Tibial artery (tissue), 4 donors: ENCODE measurements at regions not wholly inside any gene's neighbourhood (a gene's known extent, or its start where the extent isn't known, plus 50 kb on each side); places are given as distances from the start of the nearest gene placed in this dataset.
A peak's percentile ranks its signal among the peaks of the same experiment; 100 is the strongest.

ENCODE experiments used
- DNase-seq, 2 donors: peaks; one replicate each; pipeline ENCODE4 v3.0.0-alpha.2; 2019
- H3K27ac ChIP-seq, 2 donors: fragments of 200-600 bp; sonication (generic) in 1 of 2; 1 replicate in 1 of 2; 2 replicates in 1 of 2; pipeline ENCODE4 v1.5.1; 2018 to 2019; ENCODE audit warnings: mild to moderate bottlenecking in 1 of 2
- H3K27me3 ChIP-seq, 2 donors: fragments of 200-600 bp; sonication (generic) in 1 of 2; one replicate each; pipeline versions ENCODE4 v1.5.1 to v1.6.0; 2016 to 2019
- H3K36me3 ChIP-seq, 3 donors: fragments of 200-600 bp; sonication (generic) in 2 of 3; one replicate each; pipeline ENCODE4 v1.5.1; 2016 to 2019; ENCODE audit warnings: mild to moderate bottlenecking in 2 of 3
- H3K4me1 ChIP-seq, 4 donors: fragments of 200-600 bp; sonication (generic) in 2 of 4; 1 replicate in 3 of 4; 2 replicates in 1 of 4; pipeline ENCODE4 v1.5.1; 2016 to 2019
- H3K4me3 ChIP-seq, 2 donors: fragments of 200-600 bp; sonication (generic) in 1 of 2; 1 replicate in 1 of 2; 2 replicates in 1 of 2; pipeline ENCODE4 v1.5.1; 2018 to 2019; ENCODE audit warnings: mild to moderate bottlenecking in 2 of 2
- H3K9me3 ChIP-seq, 3 donors: fragments of 200-600 bp; sonication (generic) in 1 of 3; one replicate each; pipeline ENCODE4 v1.5.1; 2016 to 2019
- intact Hi-C: fragments of 100-400 bp; cut with DNase I; formaldehyde crosslinking; loops from one replicate; pipeline ENCODE4 v1.15.0; 2023; ENCODE audit warnings: low total_unique reads
- TF ChIP-seq, protein P1 (sequence below), 2 experiments: fragments of 200-600 bp in 1 of 2; fragments of 450-650 bp in 1 of 2; IDR thresholded peaks; one replicate each; pipeline ENCODE4 v1.5.1; 2017 to 2019; ENCODE audit warnings: antibody characterized with exemption in 2 of 2, mild to moderate bottlenecking in 1 of 2, moderate library complexity in 1 of 2

DNA sequence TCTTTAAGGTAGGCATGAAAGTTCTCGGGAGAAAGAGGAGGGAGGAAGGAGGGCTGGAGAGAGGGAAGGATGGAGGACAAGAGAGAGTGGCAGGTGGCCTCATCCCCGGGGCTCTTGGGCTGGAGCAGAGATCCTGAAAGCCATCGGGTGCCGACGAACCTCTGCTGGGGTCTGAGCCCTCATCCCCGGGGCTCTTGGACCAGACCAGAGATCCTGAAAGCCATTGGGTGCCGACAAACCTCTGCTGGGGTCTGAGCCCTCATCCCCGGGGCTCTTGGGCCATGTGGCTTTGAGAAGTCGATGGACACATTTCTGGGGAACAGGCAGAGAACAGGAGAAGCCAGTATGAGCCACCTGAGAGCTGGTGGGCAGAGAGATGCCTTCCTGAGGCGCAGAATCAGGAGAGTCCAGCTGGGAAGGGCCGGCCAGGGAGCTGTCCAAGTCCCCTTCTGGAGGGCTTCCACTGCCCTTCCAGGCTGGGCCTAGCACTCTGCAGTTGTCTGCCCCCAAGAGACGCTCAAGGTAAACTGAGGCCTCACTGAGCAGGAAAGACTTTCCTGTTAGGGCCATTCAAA is 1398.1 kb downstream of the BRD1 start:
- Histone ChIP-seq H3K9me3 (no peaks in the 10 kb centered on the region), H3K27me3 (peaks cover 0 to 28% of the 10 kb centered on the region in 2 donors), H3K36me3 (no peaks in the 10 kb centered on the region), H3K4me3 (no peak overlapping the region), H3K27ac (no peak overlapping the region), H3K4me1 (no peaks in the 10 kb centered on the region)
- TF ChIP-seq, protein P1, sequence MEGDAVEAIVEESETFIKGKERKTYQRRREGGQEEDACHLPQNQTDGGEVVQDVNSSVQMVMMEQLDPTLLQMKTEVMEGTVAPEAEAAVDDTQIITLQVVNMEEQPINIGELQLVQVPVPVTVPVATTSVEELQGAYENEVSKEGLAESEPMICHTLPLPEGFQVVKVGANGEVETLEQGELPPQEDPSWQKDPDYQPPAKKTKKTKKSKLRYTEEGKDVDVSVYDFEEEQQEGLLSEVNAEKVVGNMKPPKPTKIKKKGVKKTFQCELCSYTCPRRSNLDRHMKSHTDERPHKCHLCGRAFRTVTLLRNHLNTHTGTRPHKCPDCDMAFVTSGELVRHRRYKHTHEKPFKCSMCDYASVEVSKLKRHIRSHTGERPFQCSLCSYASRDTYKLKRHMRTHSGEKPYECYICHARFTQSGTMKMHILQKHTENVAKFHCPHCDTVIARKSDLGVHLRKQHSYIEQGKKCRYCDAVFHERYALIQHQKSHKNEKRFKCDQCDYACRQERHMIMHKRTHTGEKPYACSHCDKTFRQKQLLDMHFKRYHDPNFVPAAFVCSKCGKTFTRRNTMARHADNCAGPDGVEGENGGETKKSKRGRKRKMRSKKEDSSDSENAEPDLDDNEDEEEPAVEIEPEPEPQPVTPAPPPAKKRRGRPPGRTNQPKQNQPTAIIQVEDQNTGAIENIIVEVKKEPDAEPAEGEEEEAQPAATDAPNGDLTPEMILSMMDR (IDR thresholded peaks at IDR 0.05): no peak
- intact Hi-C loops: no loop called here
- DNase-seq: peak in 1 of 2 donors; percentile 38

DNA sequence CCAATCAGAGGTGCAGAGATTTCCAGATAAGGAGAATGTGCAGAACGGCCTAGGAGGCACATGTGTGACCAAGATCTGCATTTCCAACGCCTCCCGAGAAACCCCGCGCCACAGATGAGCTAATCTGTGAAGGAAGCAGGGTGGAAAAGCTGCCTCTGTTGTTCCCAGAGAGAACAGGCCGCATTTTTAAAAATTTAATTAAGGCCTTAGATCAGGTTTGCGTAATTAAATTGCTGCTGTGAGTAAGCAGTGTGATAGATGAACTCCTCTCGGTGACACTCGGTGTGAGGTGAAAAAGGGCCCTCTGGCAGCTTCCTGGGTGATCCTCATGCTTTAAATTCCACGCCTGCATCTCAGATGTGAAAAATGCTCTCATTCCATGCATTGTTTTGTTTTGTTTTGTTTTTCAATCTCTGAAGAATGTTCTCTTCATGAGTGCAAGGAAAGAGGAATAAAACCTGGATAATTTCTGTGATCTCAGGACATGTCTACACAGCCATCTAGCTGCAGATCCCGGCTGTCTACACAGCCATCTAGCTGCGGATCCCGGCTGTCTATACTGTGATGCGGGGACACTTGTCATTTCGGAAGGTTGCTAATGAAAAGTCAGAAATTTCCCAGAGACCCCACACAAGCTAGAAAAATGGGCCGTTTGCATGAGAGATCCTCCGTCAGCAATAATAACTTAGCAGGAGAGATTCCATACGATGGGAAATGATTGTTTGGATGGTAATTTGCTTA is 1398.9 kb downstream of the BRD1 start:
- Histone ChIP-seq H3K4me3 (no peak overlapping the region), H3K36me3 (no peaks in the 10 kb centered on the region), H3K4me1 (no peaks in the 10 kb centered on the region), H3K27ac (no peak overlapping the region), H3K9me3 (no peaks in the 10 kb centered on the region), H3K27me3 (peaks cover 0 to 28% of the 10 kb centered on the region in 2 donors)
- DNase-seq: peak in 1 of 2 donors; percentile 24
- intact Hi-C loops: no loop called here
- TF ChIP-seq, protein P1 (IDR thresholded peaks at IDR 0.05): no peak

DNA sequence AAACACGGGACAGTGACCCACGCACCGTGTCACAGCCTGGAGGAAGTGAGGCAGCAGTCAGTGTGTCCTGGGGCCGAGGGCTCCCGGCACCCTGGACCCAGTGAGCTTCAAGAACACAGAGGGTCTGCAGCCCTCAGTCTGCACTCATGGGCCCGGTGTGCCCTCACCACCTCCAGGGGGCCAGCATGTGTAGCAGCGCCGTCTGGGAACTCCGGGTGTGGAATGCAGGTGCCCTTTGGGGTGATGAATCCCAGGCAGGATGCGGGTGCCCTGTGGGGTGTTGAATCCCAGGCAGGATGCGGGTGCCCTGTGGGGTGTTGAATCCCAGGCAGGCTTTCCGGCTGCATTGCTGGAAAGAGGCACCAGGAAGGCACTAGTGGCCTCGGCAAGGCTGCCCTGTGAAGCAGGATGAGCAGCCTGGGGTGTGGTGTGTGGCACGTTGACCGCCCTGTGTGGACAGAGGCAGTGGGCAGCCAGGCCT is 1399.9 kb downstream of the BRD1 start:
- DNase-seq: peak in 1 of 2 donors; percentile 53
- TF ChIP-seq, protein P1 (IDR thresholded peaks at IDR 0.05): no peak
- Histone ChIP-seq H3K27ac (no peak overlapping the region), H3K9me3 (no peaks in the 10 kb centered on the region), H3K36me3 (no peaks in the 10 kb centered on the region), H3K4me1 (no peaks in the 10 kb centered on the region), H3K27me3 (peaks cover 0 to 28% of the 10 kb centered on the region in 2 donors), H3K4me3 (no peak overlapping the region)
- intact Hi-C loops: no loop called here

DNA sequence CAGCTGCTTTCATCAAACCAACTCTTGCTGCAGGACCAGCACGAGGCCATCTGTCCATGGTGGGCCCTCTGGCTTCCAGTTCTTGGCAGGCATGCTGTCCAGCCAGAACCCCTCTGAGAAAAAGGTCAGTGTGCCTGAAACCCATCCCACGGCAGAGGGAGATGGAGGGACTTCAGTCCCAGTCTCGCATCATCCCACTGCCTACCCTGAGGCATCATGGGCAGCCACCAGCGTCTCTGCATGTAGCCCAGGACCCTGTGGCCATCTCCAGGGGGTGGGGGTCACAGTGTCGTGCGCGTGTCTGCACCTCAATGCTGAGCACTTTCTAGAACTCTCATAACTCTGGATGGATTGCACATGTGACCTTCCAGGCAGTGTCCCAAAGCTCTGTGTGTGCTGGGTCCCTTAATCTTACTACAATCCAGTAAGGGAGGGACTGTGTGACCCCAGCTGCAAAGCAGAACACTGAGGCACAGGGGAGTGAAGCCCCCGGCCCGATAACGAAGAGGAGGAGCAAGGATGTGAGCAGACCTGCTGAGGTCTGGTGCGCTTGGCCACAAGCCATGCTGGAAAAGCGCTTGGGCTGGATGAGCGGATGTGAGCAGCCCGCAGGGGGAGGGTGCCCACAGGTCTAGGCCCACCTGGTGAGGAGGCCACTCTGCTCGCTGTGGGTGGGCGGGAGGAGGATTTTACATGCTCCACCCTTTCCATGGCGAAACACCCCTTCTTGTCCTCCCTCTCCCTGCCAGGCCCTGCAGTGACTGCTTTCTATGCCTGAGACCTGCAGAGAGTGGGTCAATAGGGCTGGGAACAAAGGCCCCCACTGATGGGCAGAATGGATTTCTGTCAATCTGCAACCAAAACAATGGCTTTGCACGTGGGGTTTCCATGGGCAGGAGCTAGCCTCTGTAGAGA is 1401.0 kb downstream of the BRD1 start:
- DNase-seq: peak in 1 of 2 donors; percentile 59
- no peaks in the 10 kb centered on the region for H3K4me1 ChIP-seq
- peaks cover 0 to 24% of the 10 kb centered on the region in 2 donors for H3K27me3 ChIP-seq
- intact Hi-C loops: no loop called here
- no peaks in the 10 kb centered on the region for H3K9me3 ChIP-seq
- no peaks in the 10 kb centered on the region for H3K36me3 ChIP-seq
- no peak overlapping the region for H3K4me3 ChIP-seq
- TF ChIP-seq, protein P1 (IDR thresholded peaks at IDR 0.05): no peak
- no peak overlapping the region for H3K27ac ChIP-seq

DNA sequence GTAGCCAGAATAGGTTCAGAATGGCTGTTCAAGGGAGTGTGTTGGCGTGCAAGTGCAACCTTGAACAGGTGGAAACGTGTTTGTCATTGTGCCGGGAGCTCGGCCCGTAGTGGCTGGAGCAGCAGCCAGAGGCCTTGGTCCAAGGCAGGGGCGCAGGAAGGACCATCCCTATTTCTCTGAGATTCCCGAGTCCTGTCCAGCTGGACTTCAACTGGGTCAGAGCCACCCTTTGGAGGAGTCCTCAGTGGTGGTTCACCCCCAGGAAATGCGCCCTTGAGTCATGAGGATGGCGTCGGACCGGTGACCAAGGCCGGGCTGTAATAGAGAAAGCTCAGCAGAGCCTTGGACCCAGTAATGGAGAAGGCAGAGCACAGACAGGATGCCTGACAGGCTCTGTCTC is 1402.0 kb downstream of the BRD1 start:
- Histone ChIP-seq H3K4me1 (no peaks in the 10 kb centered on the region), H3K27ac (no peak overlapping the region), H3K36me3 (no peaks in the 10 kb centered on the region), H3K27me3 (peaks cover 0 to 20% of the 10 kb centered on the region in 2 donors), H3K9me3 (no peaks in the 10 kb centered on the region), H3K4me3 (no peak overlapping the region)
- peak in 1 of 2 donors; percentile 31 for DNase-seq
- intact Hi-C loops: no loop called here
- TF ChIP-seq, protein P1 (IDR thresholded peaks at IDR 0.05): no peak
